ENCODE measurements at regions not wholly inside any gene's neighbourhood (a gene's known extent, or its start where the extent isn't known, plus 50 kb on each side); places are given as distances from the start of the nearest gene placed in this dataset.

DNA sequence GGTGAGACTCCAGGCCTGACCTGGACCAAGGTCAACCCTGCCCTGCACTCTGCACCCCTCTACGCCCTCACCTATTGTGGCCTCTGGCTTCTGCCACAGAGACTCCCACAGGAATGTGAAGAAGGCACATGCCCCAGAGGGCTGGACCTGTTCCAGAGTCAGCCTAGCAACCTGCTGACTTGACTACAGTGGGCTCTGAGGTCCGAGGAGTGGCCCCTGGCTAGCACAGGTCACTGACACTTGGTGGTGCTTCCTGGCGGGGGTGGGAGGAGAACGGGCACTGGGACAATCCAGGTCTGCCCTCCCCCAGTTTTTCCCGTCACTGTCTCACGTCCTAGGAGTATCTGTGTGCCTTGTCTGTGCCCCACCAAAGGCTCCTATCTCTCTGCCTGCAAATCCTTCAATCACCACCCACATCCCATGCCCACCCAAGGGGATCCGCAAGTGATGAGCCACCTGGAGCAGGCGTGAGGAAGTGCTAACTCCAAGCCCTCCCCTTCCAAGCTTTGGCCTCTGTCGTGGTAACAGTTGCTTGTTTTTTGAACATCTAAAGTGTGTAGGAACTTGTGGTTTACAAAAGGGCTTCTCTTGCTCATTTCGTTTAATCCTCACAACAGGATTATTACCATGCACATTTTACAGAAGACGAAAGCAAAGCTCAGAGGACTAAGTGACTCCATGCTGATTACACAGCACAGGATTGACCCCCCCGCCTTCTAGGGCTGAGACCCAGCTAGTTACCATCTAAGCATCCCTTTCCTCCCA lies 86.2 kb downstream of the MCFD2 start:
- no peak overlapping the region for H3K27ac Mint-ChIP-seq
- no peaks in the 10 kb centered on the region for H3K36me3 Mint-ChIP-seq (ENCODE audit: low read depth)
- TF ChIP-seq, protein P1, sequence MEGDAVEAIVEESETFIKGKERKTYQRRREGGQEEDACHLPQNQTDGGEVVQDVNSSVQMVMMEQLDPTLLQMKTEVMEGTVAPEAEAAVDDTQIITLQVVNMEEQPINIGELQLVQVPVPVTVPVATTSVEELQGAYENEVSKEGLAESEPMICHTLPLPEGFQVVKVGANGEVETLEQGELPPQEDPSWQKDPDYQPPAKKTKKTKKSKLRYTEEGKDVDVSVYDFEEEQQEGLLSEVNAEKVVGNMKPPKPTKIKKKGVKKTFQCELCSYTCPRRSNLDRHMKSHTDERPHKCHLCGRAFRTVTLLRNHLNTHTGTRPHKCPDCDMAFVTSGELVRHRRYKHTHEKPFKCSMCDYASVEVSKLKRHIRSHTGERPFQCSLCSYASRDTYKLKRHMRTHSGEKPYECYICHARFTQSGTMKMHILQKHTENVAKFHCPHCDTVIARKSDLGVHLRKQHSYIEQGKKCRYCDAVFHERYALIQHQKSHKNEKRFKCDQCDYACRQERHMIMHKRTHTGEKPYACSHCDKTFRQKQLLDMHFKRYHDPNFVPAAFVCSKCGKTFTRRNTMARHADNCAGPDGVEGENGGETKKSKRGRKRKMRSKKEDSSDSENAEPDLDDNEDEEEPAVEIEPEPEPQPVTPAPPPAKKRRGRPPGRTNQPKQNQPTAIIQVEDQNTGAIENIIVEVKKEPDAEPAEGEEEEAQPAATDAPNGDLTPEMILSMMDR (IDR thresholded peaks at IDR 0.05), result no peak
- no peak for DNase-seq
- peaks cover 4% of the 10 kb centered on the region for H3K9me3 Mint-ChIP-seq
- no peak overlapping the region for H3K4me3 Mint-ChIP-seq
- H3K27me3 Mint-ChIP-seq (ENCODE audit: low read depth, poor library complexity), result peaks cover 8% of the 10 kb centered on the region
- H3K4me1 Mint-ChIP-seq, result no peaks in the 10 kb centered on the region

DNA sequence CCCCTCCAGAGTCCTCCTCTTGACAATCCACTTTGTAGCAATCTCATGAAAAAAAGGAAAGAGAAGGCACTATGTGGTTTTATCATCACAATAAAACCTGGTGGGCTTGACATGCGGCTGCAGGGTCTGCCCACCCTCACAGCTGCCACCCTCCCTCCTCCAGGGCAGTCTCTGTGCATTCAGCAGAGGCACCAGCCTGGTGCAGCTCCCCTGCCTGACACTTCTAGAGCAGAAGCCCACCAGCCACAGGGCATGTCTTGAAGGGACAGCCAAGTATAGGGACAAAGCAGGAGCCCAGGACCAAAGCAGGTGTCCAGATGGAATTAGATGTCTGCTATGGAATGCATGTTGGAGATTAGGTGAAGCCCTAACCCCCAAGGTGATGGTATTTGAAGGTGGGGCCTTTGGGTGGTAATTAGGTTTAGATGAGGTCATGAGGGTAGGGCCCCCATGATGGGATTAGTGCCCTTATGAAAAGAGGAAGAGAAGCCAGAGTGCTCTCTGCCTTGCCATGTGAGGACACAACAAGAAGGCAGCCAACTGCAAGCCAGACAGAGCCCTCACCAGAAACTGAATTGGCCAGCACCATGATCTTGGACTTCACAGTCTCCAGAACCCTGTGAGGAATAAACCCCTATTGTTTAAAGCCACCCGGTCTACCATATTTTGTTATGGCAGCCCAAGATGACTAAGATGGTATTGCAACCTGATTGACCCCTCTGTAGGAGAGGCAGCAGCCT lies 86.9 kb downstream of the MCFD2 start:
- no peak overlapping the region for H3K4me3 Mint-ChIP-seq
- no peak overlapping the region for H3K27ac Mint-ChIP-seq
- peaks cover 8% of the 10 kb centered on the region for H3K27me3 Mint-ChIP-seq (ENCODE audit: low read depth, poor library complexity)
- H3K36me3 Mint-ChIP-seq (ENCODE audit: low read depth), result no peaks in the 10 kb centered on the region
- peaks cover 4% of the 10 kb centered on the region for H3K9me3 Mint-ChIP-seq
- H3K4me1 Mint-ChIP-seq, result no peaks in the 10 kb centered on the region
- no peak for DNase-seq
- TF ChIP-seq, protein P1 (IDR thresholded peaks at IDR 0.05), result no peak

DNA sequence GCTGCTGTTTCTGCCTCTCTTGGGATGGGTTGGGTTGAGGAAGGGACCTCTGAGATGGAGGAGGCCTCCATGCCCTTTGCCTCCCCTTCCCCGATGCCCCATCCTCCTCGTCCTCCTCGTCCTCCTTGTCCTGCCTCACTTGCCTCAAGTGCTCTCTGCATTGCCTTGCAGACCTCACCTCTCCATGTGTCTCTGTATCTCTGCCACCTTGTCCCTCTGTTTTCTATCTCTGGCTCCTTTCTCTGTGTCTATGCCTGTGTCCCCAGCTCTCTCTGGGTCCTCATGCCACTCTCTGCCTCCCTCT lies 87.5 kb downstream of the MCFD2 start:
- Mint-ChIP-seq H3K36me3 (ENCODE audit: low read depth) (no peaks in the 10 kb centered on the region), H3K9me3 (peaks cover 4% of the 10 kb centered on the region), H3K4me3 (no peak overlapping the region), H3K27me3 (ENCODE audit: low read depth, poor library complexity) (peaks cover 8% of the 10 kb centered on the region), H3K27ac (no peak overlapping the region), H3K4me1 (no peaks in the 10 kb centered on the region)
- TF ChIP-seq, protein P1 (IDR thresholded peaks at IDR 0.05), result no peak
- DNase-seq, result no peak

DNA sequence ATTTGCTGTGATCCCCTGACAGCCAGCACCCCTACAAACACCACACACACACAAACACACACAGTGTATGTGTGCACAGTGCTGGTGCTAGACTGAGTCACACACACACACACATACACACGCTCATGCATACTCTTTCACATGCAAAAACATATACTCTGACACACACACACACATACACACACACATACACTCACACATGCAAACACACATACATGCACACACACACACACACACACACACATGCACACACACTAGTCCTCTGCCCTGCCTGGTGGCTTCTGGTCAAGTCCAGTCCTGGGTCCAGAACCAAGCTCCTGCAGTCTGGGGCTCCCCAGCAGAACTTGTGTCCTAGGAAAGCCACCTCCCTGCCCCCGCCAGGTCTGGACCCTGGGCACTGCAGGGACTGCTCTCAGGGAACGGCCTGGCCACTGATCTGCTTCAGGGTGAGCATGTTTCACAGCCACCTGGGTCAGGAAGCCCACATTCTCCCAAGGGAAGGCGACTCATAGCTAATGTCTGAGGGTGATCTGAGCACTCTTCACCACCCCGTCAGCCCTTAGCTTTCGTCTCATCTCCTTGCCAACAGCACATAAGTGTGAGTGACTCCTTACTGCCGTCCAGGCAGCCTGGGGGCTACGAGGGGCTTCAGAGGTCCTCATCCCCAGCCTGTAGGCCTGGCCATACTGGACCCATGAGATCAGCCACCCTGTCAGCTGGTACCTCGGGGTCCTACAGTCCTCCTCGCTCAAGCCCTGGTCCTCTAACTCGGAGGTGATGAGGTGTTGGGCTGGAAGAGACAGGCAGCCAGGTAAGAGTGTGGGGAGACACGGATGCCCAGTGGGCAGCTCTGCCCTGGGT lies 88.1 kb downstream of the MCFD2 start:
- no peak overlapping the region for H3K4me3 Mint-ChIP-seq
- H3K36me3 Mint-ChIP-seq (ENCODE audit: low read depth), result no peaks in the 10 kb centered on the region
- H3K27me3 Mint-ChIP-seq (ENCODE audit: low read depth, poor library complexity), result peaks cover 12% of the 10 kb centered on the region
- H3K27ac Mint-ChIP-seq, result no peak overlapping the region
- TF ChIP-seq, protein P1 (IDR thresholded peaks at IDR 0.05), result no peak
- peaks cover 4% of the 10 kb centered on the region for H3K9me3 Mint-ChIP-seq
- no peak for DNase-seq
- H3K4me1 Mint-ChIP-seq, result no peaks in the 10 kb centered on the region

DNA sequence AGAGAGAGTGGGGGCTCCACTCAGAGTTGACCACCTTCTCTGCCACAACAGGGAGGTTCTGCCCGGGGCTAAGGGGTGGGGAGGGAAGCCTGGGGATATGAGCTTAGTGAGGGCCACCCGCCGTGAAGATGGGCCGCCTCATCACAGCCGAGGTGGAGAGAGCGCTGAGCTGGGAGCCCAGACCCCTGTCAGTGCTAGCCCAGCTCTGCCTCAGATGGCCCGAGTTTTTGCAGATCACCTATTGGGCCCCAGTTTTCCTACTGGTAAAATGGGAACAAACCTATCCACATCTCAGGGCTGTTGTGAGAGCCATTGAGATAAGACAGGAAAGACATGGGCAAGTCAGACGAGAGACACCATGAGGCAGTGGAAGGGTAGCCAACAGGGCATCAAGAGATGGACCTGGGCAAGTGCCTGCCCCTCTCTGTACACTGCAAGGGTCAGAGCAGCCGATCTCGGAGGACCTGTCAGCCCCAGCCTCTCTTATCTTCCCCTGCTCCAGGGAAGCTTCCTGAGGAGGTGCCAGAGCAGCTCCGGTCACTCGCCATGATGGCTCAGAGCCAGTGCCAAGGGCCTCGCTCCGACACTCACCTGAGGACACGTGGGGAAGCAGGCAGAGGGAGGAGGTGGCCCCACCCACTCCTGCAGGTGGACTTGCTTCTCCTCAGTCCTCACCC lies 88.9 kb downstream of the MCFD2 start:
- no peaks in the 10 kb centered on the region for H3K4me1 Mint-ChIP-seq
- no peak overlapping the region for H3K4me3 Mint-ChIP-seq
- no peak overlapping the region for H3K27ac Mint-ChIP-seq
- no peak for DNase-seq
- H3K27me3 Mint-ChIP-seq (ENCODE audit: low read depth, poor library complexity), result peaks cover 12% of the 10 kb centered on the region
- peaks cover 4% of the 10 kb centered on the region for H3K9me3 Mint-ChIP-seq
- TF ChIP-seq, protein P1 (IDR thresholded peaks at IDR 0.05), result no peak
- H3K36me3 Mint-ChIP-seq (ENCODE audit: low read depth), result no peaks in the 10 kb centered on the region
